ENCODE measurements at regions not wholly inside any gene's neighbourhood (a gene's known extent, or its start where the extent isn't known, plus 50 kb on each side); places are given as distances from the start of the nearest gene placed in this dataset.

- no peak for TF ChIP-seq CTCF (conservative IDR thresholded peaks at IDR 0.05)
- H2AK5ac ChIP-seq (ENCODE audit: insufficient read length, low read length): no peak overlapping the region
- H3T11ph ChIP-seq (ENCODE audit: low read length): no peak overlapping the region
- H3K4me1 Mint-ChIP-seq: peaks cover 21 to 25% of the 10 kb centered on the region in 2 experiments
- peak overlapping the region in 1 of 2 experiments; percentile 30; a peak in 1 of 5 replicates for H3K4me3 Mint-ChIP-seq
- peaks cover 0 to 8% (median 7%) of the 10 kb centered on the region in 3 experiments; a peak in 2 of 7 replicates for H3K36me3 Mint-ChIP-seq (ENCODE audit: insufficient read depth in 1 of 3, low read depth in 3 of 3)
- no CpG with 5 or more reads among the region's 16 CpGs for WGBS (ENCODE audit: extremely low coverage, insufficient read length, low lambda C conversion rate)
- H3K27ac Mint-ChIP-seq: peak overlapping the region; percentile 88 to 97 (median 96)
- H3K27ac ChIP-seq (ENCODE audit: insufficient read length, low read depth, low read length): peak overlapping the region; percentile 30
- no peak overlapping the region for H4K5ac ChIP-seq (ENCODE audit: insufficient read length, low read depth, low read length)
- no peak overlapping the region for H2BK15ac ChIP-seq (ENCODE audit: low read depth, low read length)
- no peaks in the 10 kb centered on the region for H4K20me1 ChIP-seq (ENCODE audit: control insufficient read depth, insufficient read depth, insufficient read length)
- no peak overlapping the region for H2BK120ac ChIP-seq (ENCODE audit: low read depth, low read length, poor library complexity, severe bottlenecking)
- no peaks in the 10 kb centered on the region for H3K27me3 ChIP-seq (ENCODE audit: insufficient read depth, low read length)
- H4K91ac ChIP-seq (ENCODE audit: insufficient read length, low read depth, low read length): no peak overlapping the region
- H2BK5ac ChIP-seq (ENCODE audit: insufficient read length, low read length): peak overlapping the region; percentile 74
- peaks cover 74 to 76% of the 10 kb centered on the region in 2 experiments for H3K9me3 Mint-ChIP-seq
- H3K56ac ChIP-seq (ENCODE audit: insufficient read length, low read depth, low read length): no peak overlapping the region
- no peak overlapping the region for H2BK20ac ChIP-seq (ENCODE audit: low read depth, low read length, poor library complexity, severe bottlenecking)
- H3K4me1 ChIP-seq (ENCODE audit: insufficient read depth, low read length): no peaks in the 10 kb centered on the region; the same call in 1 of the 2 replicates
- no peak overlapping the region for H3K14ac ChIP-seq (ENCODE audit: insufficient read depth, low read length)
- H3K23me2 ChIP-seq (ENCODE audit: insufficient read length, low read depth, low read length, poor library complexity, severe bottlenecking): no peaks in the 10 kb centered on the region
- H3K79me2 ChIP-seq (ENCODE audit: insufficient read depth, low read length): no peaks in the 10 kb centered on the region
- H3K18ac ChIP-seq (ENCODE audit: insufficient read length, low read depth, low read length): peak overlapping the region; percentile 29
- H3K9me3 ChIP-seq (ENCODE audit: control insufficient read depth, low read depth, low read length): peaks cover 47% of the 10 kb centered on the region
- H2AFZ ChIP-seq (ENCODE audit: low read length): no peak overlapping the region
- peaks cover 2% of the 10 kb centered on the region; the same call in 1 of the 2 replicates for H3K27me3 Mint-ChIP-seq (ENCODE audit: low read depth)
- no peak overlapping the region for H3K4me2 ChIP-seq (ENCODE audit: insufficient read depth, insufficient read length, low read length)
- H3K79me1 ChIP-seq (ENCODE audit: insufficient read depth, low read depth, low read length, poor library complexity, severe bottlenecking): no peaks in the 10 kb centered on the region
- no peak overlapping the region for H3K4ac ChIP-seq (ENCODE audit: low read depth, low read length)
- H4K8ac ChIP-seq (replicated peaks; ENCODE audit: insufficient read length, low read depth, low read length): no peak overlapping the region
- no peak overlapping the region for H3K9ac ChIP-seq (ENCODE audit: extremely low read depth, insufficient read length, low read length)
- no peak overlapping the region for H3K23ac ChIP-seq (ENCODE audit: insufficient read length, low read depth, low read length)
- DNase-seq: peak; percentile 88
- H2BK12ac ChIP-seq (ENCODE audit: insufficient read length, low read depth, low read length): no peak overlapping the region
Measured at GRCh38 chrX:69556060-69557011, 52.2 kb downstream of the NALF2 start.

All from H9 (cell line).